ENCODE measurements at regions not wholly inside any gene's neighbourhood (a gene's known extent, or its start where the extent isn't known, plus 50 kb on each side); places are given as distances from the start of the nearest gene placed in this dataset.

DNA sequence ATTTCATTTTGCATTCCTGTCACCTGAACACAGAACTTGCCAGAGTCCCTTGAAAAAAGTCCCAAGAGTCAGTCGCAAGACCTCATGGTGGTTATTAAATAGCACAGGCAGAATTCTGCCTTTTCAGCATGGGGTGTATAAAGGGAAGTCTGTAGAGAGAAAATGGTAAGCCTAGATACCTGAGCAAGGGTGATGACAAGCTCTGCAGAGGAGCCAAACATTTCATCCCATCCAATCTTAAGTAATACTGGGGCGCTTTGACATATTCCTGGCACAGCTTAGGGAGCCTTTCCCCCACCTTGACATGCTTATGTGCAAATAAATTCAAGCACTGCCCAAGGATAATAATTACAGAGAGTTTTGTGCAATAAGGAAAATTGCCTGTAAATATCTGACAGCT lies 213.0 kb downstream of the INHBA start:
- ChIA-PET POLR2A (interaction anchor here (0.5 kb wide), 1 partner anchor 174 kb away, joined by 3 read pairs; no protein-coding TSS in a partner anchor), CTCF (interaction anchor here (0.9 to 1.2 kb wide), 3 partner anchors 18 to 221 kb away, joined by 3 to 4 read pairs (median 4); no protein-coding TSS in a partner anchor)
- no peak overlapping the region for H3K4me2 ChIP-seq
- no peaks in the 10 kb centered on the region for H4K20me1 ChIP-seq (ENCODE audit: insufficient read depth)
- H3K9ac ChIP-seq, result no peak overlapping the region
- TF ChIP-seq EP300 (IDR thresholded peaks at IDR 0.05; ENCODE audit: borderline replicate concordance in 1 of 2, low read depth in 1 of 2, low read length in 1 of 2), result no peak
- TF ChIP-seq, protein P1, sequence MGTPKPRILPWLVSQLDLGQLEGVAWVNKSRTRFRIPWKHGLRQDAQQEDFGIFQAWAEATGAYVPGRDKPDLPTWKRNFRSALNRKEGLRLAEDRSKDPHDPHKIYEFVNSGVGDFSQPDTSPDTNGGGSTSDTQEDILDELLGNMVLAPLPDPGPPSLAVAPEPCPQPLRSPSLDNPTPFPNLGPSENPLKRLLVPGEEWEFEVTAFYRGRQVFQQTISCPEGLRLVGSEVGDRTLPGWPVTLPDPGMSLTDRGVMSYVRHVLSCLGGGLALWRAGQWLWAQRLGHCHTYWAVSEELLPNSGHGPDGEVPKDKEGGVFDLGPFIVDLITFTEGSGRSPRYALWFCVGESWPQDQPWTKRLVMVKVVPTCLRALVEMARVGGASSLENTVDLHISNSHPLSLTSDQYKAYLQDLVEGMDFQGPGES (IDR thresholded peaks at IDR 0.05; ENCODE audit: low read depth, low read length), result no peak
- no peak for TF ChIP-seq RFX5 (IDR thresholded peaks at IDR 0.05; ENCODE audit: low read length)
- TF ChIP-seq RAD21 (IDR thresholded peaks at IDR 0.05; ENCODE audit: low read length), result no peak
- no peak for TF ChIP-seq CTCF (IDR thresholded peaks at IDR 0.05)
- no peak for TF ChIP-seq FOSL2 (IDR thresholded peaks at IDR 0.05; ENCODE audit: borderline replicate concordance, low read depth)
- TF ChIP-seq NFIC (IDR thresholded peaks at IDR 0.05; ENCODE audit: borderline replicate concordance), result no peak
- TF ChIP-seq POLR2AphosphoS5 (IDR thresholded peaks at IDR 0.05; ENCODE audit: low read depth, low read length), result no peak
- TF ChIP-seq, protein P2, sequence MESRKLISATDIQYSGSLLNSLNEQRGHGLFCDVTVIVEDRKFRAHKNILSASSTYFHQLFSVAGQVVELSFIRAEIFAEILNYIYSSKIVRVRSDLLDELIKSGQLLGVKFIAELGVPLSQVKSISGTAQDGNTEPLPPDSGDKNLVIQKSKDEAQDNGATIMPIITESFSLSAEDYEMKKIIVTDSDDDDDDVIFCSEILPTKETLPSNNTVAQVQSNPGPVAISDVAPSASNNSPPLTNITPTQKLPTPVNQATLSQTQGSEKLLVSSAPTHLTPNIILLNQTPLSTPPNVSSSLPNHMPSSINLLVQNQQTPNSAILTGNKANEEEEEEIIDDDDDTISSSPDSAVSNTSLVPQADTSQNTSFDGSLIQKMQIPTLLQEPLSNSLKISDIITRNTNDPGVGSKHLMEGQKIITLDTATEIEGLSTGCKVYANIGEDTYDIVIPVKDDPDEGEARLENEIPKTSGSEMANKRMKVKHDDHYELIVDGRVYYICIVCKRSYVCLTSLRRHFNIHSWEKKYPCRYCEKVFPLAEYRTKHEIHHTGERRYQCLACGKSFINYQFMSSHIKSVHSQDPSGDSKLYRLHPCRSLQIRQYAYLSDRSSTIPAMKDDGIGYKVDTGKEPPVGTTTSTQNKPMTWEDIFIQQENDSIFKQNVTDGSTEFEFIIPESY (IDR thresholded peaks at IDR 0.05; ENCODE audit: borderline replicate concordance, low read depth), result no peak
- TF ChIP-seq GATA2 (CRISPR knock-in tag; IDR thresholded peaks at IDR 0.05), result no peak
- TF ChIP-seq, protein P3, sequence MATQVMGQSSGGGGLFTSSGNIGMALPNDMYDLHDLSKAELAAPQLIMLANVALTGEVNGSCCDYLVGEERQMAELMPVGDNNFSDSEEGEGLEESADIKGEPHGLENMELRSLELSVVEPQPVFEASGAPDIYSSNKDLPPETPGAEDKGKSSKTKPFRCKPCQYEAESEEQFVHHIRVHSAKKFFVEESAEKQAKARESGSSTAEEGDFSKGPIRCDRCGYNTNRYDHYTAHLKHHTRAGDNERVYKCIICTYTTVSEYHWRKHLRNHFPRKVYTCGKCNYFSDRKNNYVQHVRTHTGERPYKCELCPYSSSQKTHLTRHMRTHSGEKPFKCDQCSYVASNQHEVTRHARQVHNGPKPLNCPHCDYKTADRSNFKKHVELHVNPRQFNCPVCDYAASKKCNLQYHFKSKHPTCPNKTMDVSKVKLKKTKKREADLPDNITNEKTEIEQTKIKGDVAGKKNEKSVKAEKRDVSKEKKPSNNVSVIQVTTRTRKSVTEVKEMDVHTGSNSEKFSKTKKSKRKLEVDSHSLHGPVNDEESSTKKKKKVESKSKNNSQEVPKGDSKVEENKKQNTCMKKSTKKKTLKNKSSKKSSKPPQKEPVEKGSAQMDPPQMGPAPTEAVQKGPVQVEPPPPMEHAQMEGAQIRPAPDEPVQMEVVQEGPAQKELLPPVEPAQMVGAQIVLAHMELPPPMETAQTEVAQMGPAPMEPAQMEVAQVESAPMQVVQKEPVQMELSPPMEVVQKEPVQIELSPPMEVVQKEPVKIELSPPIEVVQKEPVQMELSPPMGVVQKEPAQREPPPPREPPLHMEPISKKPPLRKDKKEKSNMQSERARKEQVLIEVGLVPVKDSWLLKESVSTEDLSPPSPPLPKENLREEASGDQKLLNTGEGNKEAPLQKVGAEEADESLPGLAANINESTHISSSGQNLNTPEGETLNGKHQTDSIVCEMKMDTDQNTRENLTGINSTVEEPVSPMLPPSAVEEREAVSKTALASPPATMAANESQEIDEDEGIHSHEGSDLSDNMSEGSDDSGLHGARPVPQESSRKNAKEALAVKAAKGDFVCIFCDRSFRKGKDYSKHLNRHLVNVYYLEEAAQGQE (IDR thresholded peaks at IDR 0.05; ENCODE audit: low read depth, low read length), result no peak
- TF ChIP-seq MXI1 (IDR thresholded peaks at IDR 0.05; ENCODE audit: low read depth, low read length), result no peak
- TF ChIP-seq, protein P4, sequence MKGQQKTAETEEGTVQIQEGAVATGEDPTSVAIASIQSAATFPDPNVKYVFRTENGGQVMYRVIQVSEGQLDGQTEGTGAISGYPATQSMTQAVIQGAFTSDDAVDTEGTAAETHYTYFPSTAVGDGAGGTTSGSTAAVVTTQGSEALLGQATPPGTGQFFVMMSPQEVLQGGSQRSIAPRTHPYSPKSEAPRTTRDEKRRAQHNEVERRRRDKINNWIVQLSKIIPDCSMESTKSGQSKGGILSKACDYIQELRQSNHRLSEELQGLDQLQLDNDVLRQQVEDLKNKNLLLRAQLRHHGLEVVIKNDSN (IDR thresholded peaks at IDR 0.05; ENCODE audit: borderline replicate concordance, low read depth), result no peak
- TF ChIP-seq SIN3A (IDR thresholded peaks at IDR 0.05; ENCODE audit: borderline replicate concordance, low read depth, low read length), result no peak
- TF ChIP-seq GABPA (IDR thresholded peaks at IDR 0.05; ENCODE audit: low read depth), result no peak
- H2AFZ ChIP-seq (ENCODE audit: low read depth), result no peak overlapping the region
- DNase-seq, result no peak
- H3K9me2 ChIP-seq, result no peaks in the 10 kb centered on the region
- H3F3A ChIP-seq (replicated peaks; ENCODE audit: insufficient read depth), result no peaks in the 10 kb centered on the region
- H3K27ac ChIP-seq (ENCODE audit: low read depth in 2 of 2, low read length in 1 of 2), result no peak overlapping the region
- WGBS (ENCODE audit: low lambda C conversion rate), result 89% methylated on average over 2 of the region's 2 CpGs
- no peaks in the 10 kb centered on the region for H3K79me2 ChIP-seq (ENCODE audit: insufficient read depth)
- H3K4me3 ChIP-seq (ENCODE audit: low read depth in 2 of 2, low read length in 1 of 2), result no peak overlapping the region
- no peaks in the 10 kb centered on the region for H3K27me3 ChIP-seq (ENCODE audit: insufficient read depth)
- H3K4me1 ChIP-seq (ENCODE audit: control insufficient read depth in 1 of 2, insufficient read depth in 2 of 2, low read depth in 1 of 2, low read length in 1 of 2), result no peaks in the 10 kb centered on the region
- H3K9me3 ChIP-seq, result no peaks in the 10 kb centered on the region
- peaks cover 0 to 4% of the 10 kb centered on the region in 2 experiments for H3K36me3 ChIP-seq (replicated peaks in 1 of 2; ENCODE audit: control insufficient read depth in 1 of 2, insufficient read depth in 2 of 2, low read length in 1 of 2)

All from SK-N-SH (cell line).